ENCODE measurements at regions not wholly inside any gene's neighbourhood (a gene's known extent, or its start where the extent isn't known, plus 50 kb on each side); places are given as distances from the start of the nearest gene placed in this dataset.
A peak's percentile ranks its signal among the peaks of the same experiment; 100 is the strongest.
"Not testable (repeated sequence)": the region's sequence is repeated elsewhere in the genome, so short reads cannot be mapped to it uniquely, and the experiment has no call there.

- DNase-seq = peak; percentile 19
These were observed 50.9 kb upstream of the HSPB3 start for GRCh38 chr5:54404568-54404967.

GRCh38 chr5:54403885-54404416, 51.5 kb upstream of the HSPB3 start:
- DNase-seq = no peak

- no peak for DNase-seq
These were observed 52.4 kb upstream of the HSPB3 start for GRCh38 chr5:54403121-54403520.

- DNase-seq = no peak
These were observed 54.0 kb upstream of the HSPB3 start for GRCh38 chr5:54401515-54401914.

- DNase-seq = no peak
These were observed 57.3 kb upstream of the HSPB3 start for GRCh38 chr5:54398191-54398590.

GRCh38 chr5:54397420-54397819, 58.1 kb upstream of the HSPB3 start:
- no peak for DNase-seq

GRCh38 chr5:54393007-54393406, 62.5 kb upstream of the HSPB3 start:
- DNase-seq = not testable (repeated sequence)

- DNase-seq = no peak
These were observed 64.9 kb upstream of the HSPB3 start for GRCh38 chr5:54390539-54391031.

GRCh38 chr5:54390015-54390414, 65.5 kb upstream of the HSPB3 start:
- no peak for DNase-seq

- not testable (repeated sequence) for DNase-seq
These were observed 66.1 kb upstream of the HSPB3 start for GRCh38 chr5:54389399-54389798.

GRCh38 chr5:54388811-54389210, 66.7 kb upstream of the HSPB3 start:
- no peak for DNase-seq

GRCh38 chr5:54388409-54388808, 67.1 kb upstream of the HSPB3 start:
- no peak for DNase-seq

GRCh38 chr5:54387659-54388232, 67.8 kb upstream of the HSPB3 start:
- peak; percentile 47 for DNase-seq

GRCh38 chr5:54387031-54387430, 68.5 kb upstream of the HSPB3 start:
- no peak for DNase-seq

- no peak for DNase-seq
These were observed 69.5 kb upstream of the HSPB3 start for GRCh38 chr5:54385994-54386393.

GRCh38 chr5:54384356-54384933, 71.1 kb upstream of the HSPB3 start:
- no peak for DNase-seq

GRCh38 chr5:54383941-54384340, 71.6 kb upstream of the HSPB3 start:
- no peak for DNase-seq

GRCh38 chr5:54383225-54383901, 72.1 kb upstream of the HSPB3 start:
- no peak for DNase-seq

- DNase-seq = not testable (repeated sequence)
These were observed 70.9 kb upstream of the ARL15 start for GRCh38 chr5:54381319-54381718.

- no peak for DNase-seq
These were observed 69.2 kb upstream of the ARL15 start for GRCh38 chr5:54379590-54379989.

GRCh38 chr5:54378707-54379106, 68.3 kb upstream of the ARL15 start:
- no peak for DNase-seq

GRCh38 chr5:54377339-54377738, 67.0 kb upstream of the ARL15 start:
- not testable (repeated sequence) for DNase-seq

- DNase-seq = no peak
These were observed 60.6 kb upstream of the ARL15 start for GRCh38 chr5:54370982-54371381.

- no peak for DNase-seq
These were observed 57.5 kb upstream of the ARL15 start for GRCh38 chr5:54367844-54368243.
